ENCODE measurements at regions not wholly inside any gene's neighbourhood (a gene's known extent, or its start where the extent isn't known, plus 50 kb on each side); places are given as distances from the start of the nearest gene placed in this dataset.
"Not testable (repeated sequence)": the region's sequence is repeated elsewhere in the genome, so short reads cannot be mapped to it uniquely, and the experiment has no call there.

- no peak for DNase-seq
These were observed 211.5 kb upstream of the TAS2R1 start for GRCh38 chr5:9841516-9842170.

- DNase-seq: no peak
These were observed 208.8 kb upstream of the TAS2R1 start for GRCh38 chr5:9838916-9839315.

DNA sequence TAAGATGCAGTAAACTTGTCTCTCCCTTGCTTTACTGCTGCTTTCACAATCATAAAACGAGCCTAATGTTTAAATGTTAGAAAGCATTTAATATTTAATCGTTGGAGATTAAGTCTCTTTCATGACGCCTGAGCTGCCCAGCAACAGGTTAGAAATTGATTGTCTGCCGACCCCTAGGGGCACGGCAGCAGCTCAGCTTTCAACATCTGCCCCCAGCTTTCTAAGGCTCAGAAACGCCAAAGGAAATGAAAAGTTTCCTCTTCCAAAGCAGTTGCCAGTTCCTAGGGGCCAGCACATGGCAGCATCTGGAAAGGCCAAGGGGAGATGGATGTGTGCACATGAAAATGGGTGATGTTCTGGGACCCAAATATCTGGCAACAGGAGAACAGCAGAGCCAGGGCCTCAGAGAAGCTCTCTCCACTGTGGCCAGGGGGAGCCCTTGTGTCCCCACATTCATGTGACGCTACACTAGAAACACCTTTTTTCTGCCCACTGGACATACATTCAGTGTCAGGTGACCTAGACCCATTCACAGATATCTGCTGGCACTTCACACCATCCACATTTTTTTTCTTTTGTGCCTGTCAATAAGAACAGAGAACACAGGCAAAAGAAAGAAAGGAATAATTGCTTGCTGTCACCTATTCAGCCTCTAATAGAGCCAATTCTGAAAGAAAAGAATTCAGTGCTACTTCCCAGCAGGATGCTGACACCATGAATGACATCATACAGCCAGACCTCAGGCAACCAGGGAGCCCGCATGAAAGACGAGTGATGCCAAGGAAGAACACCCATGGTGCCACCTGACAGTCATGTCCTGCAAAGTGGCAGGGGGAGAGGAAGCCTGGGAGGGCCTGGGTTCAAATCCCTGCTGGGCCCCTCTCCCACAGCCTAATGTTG is 205.0 kb upstream of the TAS2R1 start:
- DNase-seq: no peak

- no peak for DNase-seq
These were observed 203.7 kb upstream of the TAS2R1 start for GRCh38 chr5:9833871-9834270.

GRCh38 chr5:9832921-9833320 is 202.8 kb upstream of the TAS2R1 start:
- DNase-seq: no peak

DNA sequence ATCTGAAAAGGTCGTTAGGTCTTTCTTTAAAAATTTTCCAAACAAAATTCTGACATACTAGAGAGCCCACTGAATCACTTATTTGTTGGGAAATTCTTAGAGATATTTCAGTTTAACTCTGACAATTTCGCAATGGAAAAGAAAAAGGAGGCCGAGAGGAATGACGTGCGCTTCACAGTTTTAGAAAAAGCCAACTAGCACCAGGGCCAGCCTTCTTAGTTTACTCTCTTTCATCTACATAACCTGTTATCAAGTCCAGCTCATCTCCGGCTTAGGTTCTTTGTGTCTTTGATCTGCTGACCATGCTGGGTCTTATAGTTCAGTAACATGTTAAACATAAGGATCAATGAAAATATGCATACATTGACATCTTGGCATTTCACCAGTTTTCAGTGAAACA is 201.7 kb upstream of the TAS2R1 start:
- no peak for DNase-seq

DNA sequence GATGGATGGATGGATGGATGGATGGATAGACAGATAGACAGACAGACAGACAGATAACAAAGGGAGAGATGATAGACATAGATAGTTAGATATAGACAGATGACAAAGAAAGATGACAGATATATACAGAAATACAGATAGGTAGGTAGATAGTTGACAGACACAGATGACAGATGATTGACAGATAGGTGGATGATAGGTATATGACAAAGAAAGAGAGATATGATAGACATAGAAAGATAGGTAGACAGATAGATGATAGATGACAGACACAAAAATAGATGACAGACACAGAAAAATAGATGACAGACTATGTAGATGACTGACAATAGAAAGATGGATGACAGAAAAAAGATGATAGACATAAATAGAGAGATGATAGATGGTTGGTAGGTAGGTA is 200.0 kb upstream of the TAS2R1 start:
- DNase-seq: no peak

DNA sequence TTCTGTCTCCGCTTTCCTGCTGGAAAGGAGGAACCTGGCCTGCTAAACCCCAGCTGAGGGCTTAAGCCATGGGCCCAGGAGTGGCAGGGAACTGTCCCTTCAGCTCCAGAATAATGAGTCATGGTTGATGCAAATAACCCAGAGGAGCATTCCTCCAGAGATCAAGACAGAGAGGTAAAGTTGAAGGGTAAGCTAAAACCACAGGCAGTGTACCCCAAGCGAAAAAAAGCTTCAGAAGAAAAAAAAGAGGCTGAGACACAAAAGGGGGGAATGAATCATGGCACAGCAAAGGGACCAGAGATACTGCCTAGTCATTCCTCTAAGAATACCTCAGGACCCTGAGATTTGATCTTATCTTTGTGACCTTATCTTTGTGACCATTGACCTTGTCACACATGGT is 199.5 kb upstream of the TAS2R1 start:
- DNase-seq: no peak

- no peak for DNase-seq
These were observed 190.7 kb upstream of the TAS2R1 start for GRCh38 chr5:9820691-9821449.

GRCh38 chr5:9818340-9818845 is 188.2 kb upstream of the TAS2R1 start:
- no peak for DNase-seq

DNA sequence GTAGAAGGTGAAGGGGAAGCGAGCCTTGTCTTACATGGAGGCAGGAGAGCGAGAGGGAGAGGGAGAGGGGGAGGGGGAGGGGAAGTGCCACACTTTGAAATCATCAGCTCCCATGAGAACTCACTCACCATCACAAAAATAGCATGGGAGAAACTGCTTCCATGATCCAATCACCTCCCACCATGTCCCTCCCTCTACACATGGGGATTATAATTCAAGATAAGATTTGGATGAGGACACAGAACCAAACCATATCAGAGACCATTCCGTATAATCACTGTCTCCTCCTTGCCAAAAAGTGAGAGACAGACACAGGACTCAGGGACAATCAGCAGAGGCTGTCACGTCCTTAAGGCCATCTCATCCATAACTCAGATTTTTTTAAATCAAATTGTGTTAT is 187.7 kb upstream of the TAS2R1 start:
- DNase-seq: no peak

DNA sequence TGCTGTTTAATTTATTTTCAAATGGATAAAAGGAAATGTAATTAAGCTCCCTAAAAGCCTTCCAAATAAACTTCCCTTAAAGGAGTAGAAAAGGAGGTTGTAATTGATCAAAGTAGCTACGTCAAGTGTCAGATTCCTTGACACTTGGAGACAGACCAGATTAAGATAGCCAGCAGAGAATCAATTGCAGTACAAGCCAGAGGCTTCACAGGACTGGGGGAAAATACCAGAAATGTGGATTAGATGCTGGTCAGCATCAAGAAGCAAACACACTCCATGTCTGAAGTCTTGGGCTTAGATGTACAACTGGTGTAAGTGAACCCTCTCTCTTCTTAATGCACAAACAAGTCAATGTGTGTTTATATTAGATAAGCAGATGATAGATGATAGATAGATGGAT is 184.9 kb upstream of the TAS2R1 start:
- DNase-seq: no peak

- no peak for DNase-seq
These were observed 183.2 kb upstream of the TAS2R1 start for GRCh38 chr5:9813305-9813704.

DNA sequence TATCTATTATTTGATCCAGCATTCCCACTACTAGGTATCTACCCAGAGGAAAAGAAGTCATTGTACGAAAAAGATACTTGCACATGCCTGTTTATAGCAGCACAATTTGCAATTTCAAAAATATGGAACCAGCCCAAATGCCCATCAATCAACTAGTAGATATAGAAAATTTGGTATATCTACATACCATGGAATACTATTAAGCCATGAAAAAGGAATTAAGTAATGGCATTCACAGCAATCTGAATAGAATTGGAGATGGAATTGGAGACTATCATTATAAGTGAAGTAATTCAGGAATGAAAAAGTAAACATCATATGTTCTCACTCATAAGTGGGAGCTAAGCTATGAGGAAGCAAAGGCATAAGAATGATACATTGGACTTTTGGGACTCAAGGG is 177.2 kb upstream of the TAS2R1 start:
- DNase-seq: not testable (repeated sequence)

- DNase-seq: no peak
These were observed 171.8 kb upstream of the TAS2R1 start for GRCh38 chr5:9801908-9802307.

- DNase-seq: no peak
These were observed 169.5 kb upstream of the TAS2R1 start for GRCh38 chr5:9799606-9800005.

DNA sequence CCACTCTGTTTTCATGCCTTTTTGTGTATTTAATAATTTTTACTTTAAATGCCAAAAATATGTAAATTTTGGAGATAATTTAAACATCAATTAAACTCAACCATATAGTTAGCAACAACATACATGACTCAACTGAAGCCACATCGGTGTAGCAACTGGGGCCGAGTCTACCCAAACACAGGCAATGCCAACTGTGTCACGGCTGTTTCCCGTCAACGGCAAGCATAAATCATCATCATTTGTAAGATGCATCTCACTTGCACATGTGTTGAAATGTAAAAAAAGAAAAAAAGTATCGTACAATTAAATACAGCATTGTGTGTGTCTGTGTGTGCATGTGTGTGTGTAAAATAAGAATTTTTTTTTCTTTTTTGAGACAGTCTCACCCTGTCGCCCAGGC is 160.1 kb upstream of the TAS2R1 start:
- DNase-seq: no peak

GRCh38 chr5:9789777-9790176 is 159.6 kb upstream of the TAS2R1 start:
- DNase-seq: peak; percentile 20

- DNase-seq: no peak
These were observed 157.9 kb upstream of the TAS2R1 start for GRCh38 chr5:9787861-9788600.

DNA sequence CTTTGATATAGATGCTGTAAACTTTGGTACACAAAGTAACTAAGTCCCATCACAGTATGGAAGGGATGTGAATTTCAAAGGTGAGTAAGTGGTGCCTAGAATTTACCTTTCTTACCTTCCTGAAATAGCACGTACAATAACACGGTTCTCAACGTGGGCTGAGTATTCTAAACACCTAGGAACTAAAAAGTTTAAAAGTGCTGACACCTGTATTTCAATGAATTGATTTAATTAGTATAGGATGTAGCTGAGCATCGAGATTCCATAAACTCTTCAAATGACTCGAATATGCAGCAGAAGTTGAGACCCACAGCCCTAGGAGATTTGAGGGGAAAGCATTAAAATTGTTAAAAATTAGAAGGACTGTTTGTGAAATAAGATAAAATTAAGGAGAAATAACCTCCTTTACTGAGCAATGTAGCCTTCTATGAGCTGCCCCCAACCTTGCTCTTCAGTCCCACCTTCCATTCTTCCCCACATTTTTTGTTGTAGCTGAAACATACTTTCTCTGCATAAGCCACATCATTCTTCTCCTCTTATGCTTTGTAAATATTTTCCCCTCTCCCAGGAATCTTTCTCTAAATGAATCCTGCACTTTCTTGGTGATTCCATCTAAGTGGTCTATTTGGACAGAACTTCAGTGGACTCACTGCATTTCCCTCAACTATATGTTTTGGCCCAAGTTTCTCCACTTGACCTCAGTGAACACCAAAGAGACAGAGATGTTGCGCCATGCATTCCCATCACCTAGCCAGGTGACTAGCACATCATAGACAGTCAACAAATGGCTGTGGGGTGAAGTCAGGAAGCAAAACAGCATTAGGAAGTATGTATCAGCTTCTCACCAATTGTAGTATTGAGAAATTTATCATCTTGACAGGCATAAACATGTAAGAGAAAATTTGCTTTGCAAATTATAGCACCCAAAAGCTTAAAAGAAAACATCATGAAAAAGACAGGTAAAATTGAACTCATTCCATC is 156.5 kb upstream of the TAS2R1 start:
- DNase-seq: no peak

DNA sequence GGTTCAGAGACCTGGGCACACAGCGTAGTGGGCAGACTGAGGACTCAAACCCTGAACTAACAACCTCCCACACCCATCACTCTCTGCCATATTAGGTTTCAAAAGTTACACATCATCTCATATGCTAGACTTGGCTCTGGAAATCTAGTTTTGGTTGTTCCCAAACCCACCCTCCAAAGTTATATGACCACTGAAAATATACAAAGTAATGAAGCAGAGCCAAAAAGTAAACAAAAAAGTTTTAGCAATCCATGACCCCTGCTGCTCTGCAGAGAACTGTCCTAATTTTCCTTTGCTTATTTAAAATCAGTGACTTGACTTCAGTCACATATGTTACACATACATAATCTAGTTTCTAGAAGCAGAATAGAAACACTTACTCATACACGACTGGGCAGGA is 155.6 kb upstream of the TAS2R1 start:
- DNase-seq: no peak

- no peak for DNase-seq
These were observed 154.1 kb upstream of the TAS2R1 start for GRCh38 chr5:9784231-9784630.
